ENCODE measurements at regions not wholly inside any gene's neighbourhood (a gene's known extent, or its start where the extent isn't known, plus 50 kb on each side); places are given as distances from the start of the nearest gene placed in this dataset.

DNA sequence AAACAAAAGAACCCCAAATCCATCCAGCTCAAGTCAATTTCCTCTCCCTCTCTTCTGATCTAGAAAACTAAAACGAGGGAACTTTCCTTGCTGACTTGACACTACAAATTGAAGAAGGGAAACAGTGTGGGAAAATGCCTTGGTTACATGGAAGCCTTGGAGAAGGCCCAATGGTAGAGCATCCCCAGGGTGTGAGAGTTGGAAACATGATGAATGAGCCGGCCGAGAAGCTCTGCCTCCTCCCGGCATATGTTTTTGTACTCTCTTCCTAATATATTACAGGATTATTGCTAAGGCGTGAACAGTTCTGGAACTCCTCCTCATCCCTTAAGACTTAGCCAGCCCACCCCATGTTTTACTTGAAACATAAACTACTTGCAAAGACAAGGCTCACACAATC, 618.2 kb upstream of the MGMT start:
- no peaks in the 10 kb centered on the region for H3K4me1 ChIP-seq
- TF ChIP-seq, protein P1, sequence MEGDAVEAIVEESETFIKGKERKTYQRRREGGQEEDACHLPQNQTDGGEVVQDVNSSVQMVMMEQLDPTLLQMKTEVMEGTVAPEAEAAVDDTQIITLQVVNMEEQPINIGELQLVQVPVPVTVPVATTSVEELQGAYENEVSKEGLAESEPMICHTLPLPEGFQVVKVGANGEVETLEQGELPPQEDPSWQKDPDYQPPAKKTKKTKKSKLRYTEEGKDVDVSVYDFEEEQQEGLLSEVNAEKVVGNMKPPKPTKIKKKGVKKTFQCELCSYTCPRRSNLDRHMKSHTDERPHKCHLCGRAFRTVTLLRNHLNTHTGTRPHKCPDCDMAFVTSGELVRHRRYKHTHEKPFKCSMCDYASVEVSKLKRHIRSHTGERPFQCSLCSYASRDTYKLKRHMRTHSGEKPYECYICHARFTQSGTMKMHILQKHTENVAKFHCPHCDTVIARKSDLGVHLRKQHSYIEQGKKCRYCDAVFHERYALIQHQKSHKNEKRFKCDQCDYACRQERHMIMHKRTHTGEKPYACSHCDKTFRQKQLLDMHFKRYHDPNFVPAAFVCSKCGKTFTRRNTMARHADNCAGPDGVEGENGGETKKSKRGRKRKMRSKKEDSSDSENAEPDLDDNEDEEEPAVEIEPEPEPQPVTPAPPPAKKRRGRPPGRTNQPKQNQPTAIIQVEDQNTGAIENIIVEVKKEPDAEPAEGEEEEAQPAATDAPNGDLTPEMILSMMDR (IDR thresholded peaks at IDR 0.05) = no peak
- TF ChIP-seq POLR2AphosphoS5 (IDR thresholded peaks at IDR 0.05; ENCODE audit: insufficient read depth in 1 of 2, low read depth in 1 of 2) (no peak), POLR2A (IDR thresholded peaks at IDR 0.05) (no peak)
- no peaks in the 10 kb centered on the region for H3K36me3 ChIP-seq
- H3K27me3 ChIP-seq = no peaks in the 10 kb centered on the region
- DNase-seq (ENCODE audit: extremely low spot score in 2 of 2) = no peak
- intact Hi-C loops (cut with DNase I) = no loop called here
- no peaks in the 10 kb centered on the region for H3K9me3 ChIP-seq
- H3K4me3 ChIP-seq = no peak overlapping the region
- H3K27ac ChIP-seq = no peak overlapping the region

DNA sequence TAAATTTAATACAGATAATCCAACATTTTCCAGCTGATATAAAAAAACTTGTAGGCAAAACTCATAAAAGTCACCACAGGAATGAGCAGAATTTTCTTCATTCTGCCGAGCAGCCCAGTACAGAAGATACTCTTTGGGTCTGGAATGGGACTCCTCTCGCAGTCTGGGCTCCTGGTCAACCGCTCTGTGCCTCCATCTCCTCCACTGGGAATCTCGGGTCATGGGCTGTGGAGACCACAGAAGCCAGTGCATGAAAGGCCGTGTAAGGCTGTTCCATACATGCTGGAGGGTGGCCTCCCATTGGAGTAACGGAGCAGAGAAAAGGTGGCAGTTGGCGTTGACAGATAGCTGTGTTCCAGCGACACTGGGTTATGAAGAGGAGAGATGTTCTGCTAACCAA, 616.4 kb upstream of the MGMT start:
- Histone ChIP-seq H3K9me3 (no peaks in the 10 kb centered on the region), H3K27ac (no peak overlapping the region), H3K27me3 (no peaks in the 10 kb centered on the region), H3K4me1 (peaks cover 16% of the 10 kb centered on the region), H3K36me3 (no peaks in the 10 kb centered on the region), H3K4me3 (no peak overlapping the region)
- no peak for TF ChIP-seq POLR2AphosphoS5 (IDR thresholded peaks at IDR 0.05; ENCODE audit: insufficient read depth in 1 of 2, low read depth in 1 of 2)
- TF ChIP-seq, protein P1 (IDR thresholded peaks at IDR 0.05) = no peak
- no peak for TF ChIP-seq POLR2A (IDR thresholded peaks at IDR 0.05)
- no peak for DNase-seq (ENCODE audit: extremely low spot score in 2 of 2)
- intact Hi-C loops (cut with DNase I) = no loop called here

DNA sequence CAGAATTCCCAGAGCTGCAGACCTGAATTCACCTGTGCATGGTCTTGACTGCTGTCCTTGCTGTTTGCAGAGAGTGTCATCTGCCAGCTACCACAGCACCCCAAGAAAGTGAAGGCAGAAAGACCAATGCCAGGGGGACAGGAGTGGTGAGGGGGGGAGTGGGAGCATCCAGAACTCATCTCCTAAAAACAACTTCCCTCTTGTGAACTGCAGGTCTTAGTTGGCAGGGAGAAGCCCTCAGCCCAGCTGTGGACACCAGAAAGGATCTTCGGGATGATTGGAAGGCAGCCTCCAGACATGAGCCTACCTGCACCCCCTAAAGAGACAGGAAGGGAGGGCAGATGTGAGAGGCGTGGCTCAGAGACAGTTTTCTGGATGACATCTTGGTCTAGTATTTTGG, 615.8 kb upstream of the MGMT start:
- intact Hi-C loops (cut with DNase I) = no loop called here
- DNase-seq (ENCODE audit: extremely low spot score in 2 of 2) = peak in 1 of 2 donors; percentile 65
- Histone ChIP-seq H3K4me1 (peaks cover 22% of the 10 kb centered on the region), H3K9me3 (no peaks in the 10 kb centered on the region), H3K27me3 (no peaks in the 10 kb centered on the region), H3K27ac (no peak overlapping the region), H3K4me3 (no peak overlapping the region), H3K36me3 (no peaks in the 10 kb centered on the region)
- TF ChIP-seq, protein P1 (IDR thresholded peaks at IDR 0.05) = no peak
- TF ChIP-seq POLR2AphosphoS5 (IDR thresholded peaks at IDR 0.05; ENCODE audit: insufficient read depth in 1 of 2, low read depth in 1 of 2) (no peak), POLR2A (IDR thresholded peaks at IDR 0.05) (no peak)

GRCh38 chr10:128851726-128852125, 615.3 kb upstream of the MGMT start:
- TF ChIP-seq, protein P1 (IDR thresholded peaks at IDR 0.05) = no peak
- TF ChIP-seq POLR2A (IDR thresholded peaks at IDR 0.05) (no peak), POLR2AphosphoS5 (IDR thresholded peaks at IDR 0.05; ENCODE audit: insufficient read depth in 1 of 2, low read depth in 1 of 2) (peak in 1 of 2 donors; percentile 47)
- H3K27ac ChIP-seq = no peak overlapping the region

DNA sequence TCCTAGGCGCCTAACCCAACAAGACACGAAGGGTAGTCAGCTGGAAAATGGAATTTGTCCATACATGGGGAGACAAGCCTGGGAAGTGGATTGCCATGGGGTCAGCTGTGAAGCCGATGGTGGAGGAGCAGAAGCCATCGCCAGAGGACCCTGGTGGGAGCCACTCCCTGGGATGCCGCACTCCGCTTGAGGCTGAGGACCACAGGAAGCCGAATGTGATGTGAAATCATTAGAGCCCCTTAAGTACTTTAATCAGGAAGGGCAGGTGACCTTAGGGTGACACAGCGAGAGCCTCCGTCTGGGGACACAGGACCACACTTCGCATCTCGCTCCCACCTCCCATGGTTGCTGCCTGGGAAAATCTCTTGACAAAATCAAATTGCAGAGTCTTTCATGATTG, 614.6 kb upstream of the MGMT start:
- intact Hi-C loops (cut with DNase I) = no loop called here
- no peak for DNase-seq (ENCODE audit: extremely low spot score in 2 of 2)
- no peaks in the 10 kb centered on the region for H3K36me3 ChIP-seq
- H3K27ac ChIP-seq = no peak overlapping the region
- no peaks in the 10 kb centered on the region for H3K27me3 ChIP-seq
- no peak for TF ChIP-seq POLR2A (IDR thresholded peaks at IDR 0.05)
- TF ChIP-seq POLR2AphosphoS5 (IDR thresholded peaks at IDR 0.05; ENCODE audit: insufficient read depth in 1 of 2, low read depth in 1 of 2) = no peak
- TF ChIP-seq, protein P1 (IDR thresholded peaks at IDR 0.05) = no peak
- no peak overlapping the region for H3K4me3 ChIP-seq
- no peaks in the 10 kb centered on the region for H3K9me3 ChIP-seq
- H3K4me1 ChIP-seq = peaks cover 22% of the 10 kb centered on the region

More at GRCh38 chr10:128851726-128852125, 615.3 kb upstream of the MGMT start:
- peaks cover 22% of the 10 kb centered on the region for H3K4me1 ChIP-seq
- H3K4me3 ChIP-seq = no peak overlapping the region
- no peaks in the 10 kb centered on the region for H3K27me3 ChIP-seq
- no peaks in the 10 kb centered on the region for H3K9me3 ChIP-seq
- no peaks in the 10 kb centered on the region for H3K36me3 ChIP-seq
- intact Hi-C loops (cut with DNase I) = no loop called here
- peak in 1 of 2 donors; percentile 69 for DNase-seq (ENCODE audit: extremely low spot score in 2 of 2)
